Loucy (cell line): ENCODE measurements at regions not wholly inside any gene's neighbourhood (a gene's known extent, or its start where the extent isn't known, plus 50 kb on each side); places are given as distances from the start of the nearest gene placed in this dataset.

Experiments used
- H2AFZ ChIP-seq: fragments of 200-600 bp; sonication (generic); 2 replicates; pipeline ENCODE4 v1.6.0; 2016; ENCODE audit warnings: antibody characterized with exemption, mild to moderate bottlenecking, low read length, moderate library complexity
- H3F3A ChIP-seq: fragments of 200-600 bp; 2 replicates; pipeline ENCODE4 v1.6.0; 2016; ENCODE audit warnings: antibody characterized with exemption, low read depth, mild to moderate bottlenecking
- H3K27me3 ChIP-seq: fragments of 200-600 bp; sonication (generic); 2 replicates; pipeline ENCODE4 v1.6.1; 2014; ENCODE audit warnings: low read length, mild to moderate bottlenecking; ENCODE audit not compliant: insufficient read depth, poor library complexity, severe bottlenecking
- H3K36me3 ChIP-seq: fragments of 200-600 bp; sonication (generic); 2 replicates; pipeline ENCODE4 v1.6.1; 2016; ENCODE audit warnings: low read length; ENCODE audit not compliant: insufficient read depth
- H3K4me1 ChIP-seq: fragments of 200-600 bp; sonication (generic); 2 replicates; pipeline ENCODE4 v1.5.1; 2014; ENCODE audit warnings: low read length, mild to moderate bottlenecking; ENCODE audit not compliant: insufficient read depth, poor library complexity, severe bottlenecking
- H3K4me2 ChIP-seq: fragments of 200-600 bp; sonication (generic); 2 replicates; pipeline ENCODE4 v1.6.0; 2014; ENCODE audit warnings: antibody characterized with exemption, low read length, low read depth, mild to moderate bottlenecking; ENCODE audit not compliant: poor library complexity, severe bottlenecking
- H3K4me3 ChIP-seq: fragments of 200-600 bp; sonication (generic); 2 replicates; pipeline ENCODE4 v1.5.1; 2014; ENCODE audit warnings: low read length, mild to moderate bottlenecking, mixed read lengths; ENCODE audit not compliant: poor library complexity, severe bottlenecking
- H3K79me2 ChIP-seq: fragments of 200-600 bp; sonication (generic); 2 replicates; pipeline ENCODE4 v1.6.1; 2014; ENCODE audit warnings: low read length; ENCODE audit not compliant: insufficient read depth
- H3K9ac ChIP-seq: fragments of 200-600 bp; sonication (generic); 2 replicates; pipeline ENCODE4 v1.6.0; 2014; ENCODE audit warnings: mild to moderate bottlenecking, low read depth, low read length, moderate library complexity; ENCODE audit not compliant: poor library complexity, severe bottlenecking
- H3K9me2 ChIP-seq: fragments of 200-600 bp; sonication (generic); replicated peaks from 2 replicates; pipeline ENCODE4 v1.6.1; 2016; ENCODE audit warnings: low read depth, low read length, mixed read lengths
- H3K9me3 ChIP-seq: fragments of 200-600 bp; sonication (generic); 2 replicates; pipeline ENCODE4 v1.6.1; 2014; ENCODE audit warnings: mild to moderate bottlenecking, antibody characterized with exemption, low read length, low read depth; ENCODE audit not compliant: insufficient read depth
- H4K20me1 ChIP-seq: fragments of 200-600 bp; sonication (generic); 2 replicates; pipeline ENCODE4 v1.6.0; 2014; ENCODE audit warnings: antibody characterized with exemption, low read length, mild to moderate bottlenecking; ENCODE audit not compliant: insufficient read depth, poor library complexity, severe bottlenecking
- CTCF ChIP-seq: fragments of 200-600 bp; sonication (generic); conservative IDR thresholded peaks from 2 replicates; pipeline ENCODE4 v1.5.1; 2014; ENCODE audit warnings: mild to moderate bottlenecking, antibody characterized with exemption, low read length
- EZH2phosphoT487 ChIP-seq: fragments of 200-600 bp; IDR thresholded peaks from 2 replicates; pipeline ENCODE4 v1.6.1; 2018; ENCODE audit warnings: antibody characterized with exemption, mild to moderate bottlenecking, moderate library complexity, borderline replicate concordance

GRCh38 chr13:93098972-93099371 is 127.6 kb upstream of the GPC6 start:
- no peaks in the 10 kb centered on the region for H3K79me2 ChIP-seq
- no peak overlapping the region for H3K4me3 ChIP-seq
- no peaks in the 10 kb centered on the region for H4K20me1 ChIP-seq
- H3K4me1 ChIP-seq, result no peaks in the 10 kb centered on the region
- H3K27me3 ChIP-seq, result no peaks in the 10 kb centered on the region
- H3K9me2 ChIP-seq, result no peaks in the 10 kb centered on the region
- H2AFZ ChIP-seq, result no peak overlapping the region
- TF ChIP-seq EZH2phosphoT487, result no peak
- TF ChIP-seq CTCF, result no peak
- no peak overlapping the region for H3K4me2 ChIP-seq
- no peak overlapping the region for H3K9ac ChIP-seq
- no peaks in the 10 kb centered on the region for H3F3A ChIP-seq
- no peaks in the 10 kb centered on the region for H3K36me3 ChIP-seq
- no peaks in the 10 kb centered on the region for H3K9me3 ChIP-seq

GRCh38 chr13:93101226-93101734 is 125.3 kb upstream of the GPC6 start:
- no peaks in the 10 kb centered on the region for H3K4me1 ChIP-seq
- no peaks in the 10 kb centered on the region for H3K36me3 ChIP-seq
- no peak overlapping the region for H3K4me2 ChIP-seq
- no peaks in the 10 kb centered on the region for H3F3A ChIP-seq
- H2AFZ ChIP-seq, result no peak overlapping the region
- no peak overlapping the region for H3K9ac ChIP-seq
- H3K79me2 ChIP-seq, result no peaks in the 10 kb centered on the region
- no peaks in the 10 kb centered on the region for H3K27me3 ChIP-seq
- no peaks in the 10 kb centered on the region for H4K20me1 ChIP-seq
- H3K4me3 ChIP-seq, result no peak overlapping the region
- TF ChIP-seq EZH2phosphoT487 (no peak), CTCF (no peak)
- no peaks in the 10 kb centered on the region for H3K9me2 ChIP-seq
- no peaks in the 10 kb centered on the region for H3K9me3 ChIP-seq

GRCh38 chr13:93104270-93104669 is 122.3 kb upstream of the GPC6 start:
- H3K9me2 ChIP-seq, result no peaks in the 10 kb centered on the region
- H3K79me2 ChIP-seq, result no peaks in the 10 kb centered on the region
- H4K20me1 ChIP-seq, result no peaks in the 10 kb centered on the region
- H2AFZ ChIP-seq, result no peak overlapping the region
- H3F3A ChIP-seq, result no peaks in the 10 kb centered on the region
- TF ChIP-seq CTCF (no peak), EZH2phosphoT487 (no peak)
- H3K4me3 ChIP-seq, result no peak overlapping the region
- no peaks in the 10 kb centered on the region for H3K27me3 ChIP-seq
- H3K4me1 ChIP-seq, result no peaks in the 10 kb centered on the region
- no peaks in the 10 kb centered on the region for H3K9me3 ChIP-seq
- H3K36me3 ChIP-seq, result no peaks in the 10 kb centered on the region
- no peak overlapping the region for H3K9ac ChIP-seq
- no peak overlapping the region for H3K4me2 ChIP-seq
